ENCODE measurements at regions not wholly inside any gene's neighbourhood (a gene's known extent, or its start where the extent isn't known, plus 50 kb on each side); places are given as distances from the start of the nearest gene placed in this dataset.

DNA sequence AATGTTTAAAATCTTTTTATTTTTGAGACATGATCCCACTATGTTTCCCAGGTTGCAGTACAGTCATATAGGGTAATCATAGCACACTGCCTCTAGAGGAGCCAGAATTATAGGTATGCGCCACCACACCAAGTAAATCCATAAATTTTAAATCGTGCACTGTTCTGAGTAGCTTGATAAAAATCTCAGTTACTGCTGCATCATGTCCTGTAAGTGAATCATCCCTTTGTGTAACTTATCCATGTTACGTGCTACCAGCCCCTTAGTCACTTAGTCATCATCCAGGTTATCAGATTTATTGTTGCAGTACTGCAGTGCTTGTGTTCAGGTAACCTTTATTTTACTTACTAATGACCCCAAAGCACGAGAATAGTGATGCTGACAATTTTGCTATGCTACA, 1770.9 kb downstream of the BRINP3 start:
- no peak for DNase-seq (ENCODE audit: low spot score in 2 of 2)
- intact Hi-C loops (cut with DNase I; ENCODE audit: low total_unique reads): no loop called here
- 64 to 71% methylated on average over 4 of the region's 4 CpGs for WGBS, 2 donors
- TF ChIP-seq, protein P1, sequence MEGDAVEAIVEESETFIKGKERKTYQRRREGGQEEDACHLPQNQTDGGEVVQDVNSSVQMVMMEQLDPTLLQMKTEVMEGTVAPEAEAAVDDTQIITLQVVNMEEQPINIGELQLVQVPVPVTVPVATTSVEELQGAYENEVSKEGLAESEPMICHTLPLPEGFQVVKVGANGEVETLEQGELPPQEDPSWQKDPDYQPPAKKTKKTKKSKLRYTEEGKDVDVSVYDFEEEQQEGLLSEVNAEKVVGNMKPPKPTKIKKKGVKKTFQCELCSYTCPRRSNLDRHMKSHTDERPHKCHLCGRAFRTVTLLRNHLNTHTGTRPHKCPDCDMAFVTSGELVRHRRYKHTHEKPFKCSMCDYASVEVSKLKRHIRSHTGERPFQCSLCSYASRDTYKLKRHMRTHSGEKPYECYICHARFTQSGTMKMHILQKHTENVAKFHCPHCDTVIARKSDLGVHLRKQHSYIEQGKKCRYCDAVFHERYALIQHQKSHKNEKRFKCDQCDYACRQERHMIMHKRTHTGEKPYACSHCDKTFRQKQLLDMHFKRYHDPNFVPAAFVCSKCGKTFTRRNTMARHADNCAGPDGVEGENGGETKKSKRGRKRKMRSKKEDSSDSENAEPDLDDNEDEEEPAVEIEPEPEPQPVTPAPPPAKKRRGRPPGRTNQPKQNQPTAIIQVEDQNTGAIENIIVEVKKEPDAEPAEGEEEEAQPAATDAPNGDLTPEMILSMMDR (IDR thresholded peaks at IDR 0.05): no peak
- TF ChIP-seq POLR2A (IDR thresholded peaks at IDR 0.05): no peak
- H3K4me3 ChIP-seq (ENCODE audit: low read depth, poor library complexity, severe bottlenecking): no peak overlapping the region

DNA sequence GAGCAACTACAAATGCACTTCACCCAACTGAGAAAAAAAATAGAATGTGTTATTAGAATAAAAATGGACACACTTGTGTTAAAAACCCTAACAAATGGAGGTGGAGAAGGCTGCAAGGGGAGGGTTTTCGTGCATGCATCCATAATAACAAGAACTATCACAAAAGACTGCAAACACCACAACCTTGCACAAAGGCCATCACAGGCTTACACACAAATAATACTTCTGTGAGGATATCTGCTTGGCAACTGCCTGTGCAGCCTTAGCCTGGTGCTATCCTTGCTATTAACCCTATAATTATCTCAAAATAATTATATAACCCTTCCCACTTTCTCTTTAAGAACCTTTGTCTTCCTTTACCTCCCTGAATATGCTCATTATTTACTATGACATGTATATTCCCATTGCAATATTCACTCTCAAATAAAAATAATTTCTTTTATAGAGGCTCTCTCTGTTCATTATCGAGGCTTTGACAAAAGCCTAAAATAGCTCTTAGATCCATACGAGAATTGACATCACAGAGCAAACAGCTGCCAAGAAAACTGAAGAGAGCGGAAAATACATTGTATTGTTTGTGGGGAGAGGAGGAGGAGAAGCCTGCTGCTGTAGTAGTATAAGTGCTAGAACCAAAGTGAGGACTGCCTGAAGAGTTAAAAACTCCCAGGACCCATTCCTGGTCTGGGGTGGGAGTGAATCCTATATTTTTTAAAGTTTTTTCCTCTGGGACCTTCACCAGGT, 1768.7 kb downstream of the BRINP3 start:
- H3K4me3 ChIP-seq (ENCODE audit: low read depth, poor library complexity, severe bottlenecking): no peak overlapping the region
- no peak for TF ChIP-seq POLR2A (IDR thresholded peaks at IDR 0.05)
- TF ChIP-seq, protein P1 (IDR thresholded peaks at IDR 0.05): no peak
- DNase-seq (ENCODE audit: low spot score in 2 of 2): no peak
- intact Hi-C loops (cut with DNase I; ENCODE audit: low total_unique reads): no loop called here
- WGBS, 2 donors: 50 to 53% methylated on average over 4 of the region's 4 CpGs

DNA sequence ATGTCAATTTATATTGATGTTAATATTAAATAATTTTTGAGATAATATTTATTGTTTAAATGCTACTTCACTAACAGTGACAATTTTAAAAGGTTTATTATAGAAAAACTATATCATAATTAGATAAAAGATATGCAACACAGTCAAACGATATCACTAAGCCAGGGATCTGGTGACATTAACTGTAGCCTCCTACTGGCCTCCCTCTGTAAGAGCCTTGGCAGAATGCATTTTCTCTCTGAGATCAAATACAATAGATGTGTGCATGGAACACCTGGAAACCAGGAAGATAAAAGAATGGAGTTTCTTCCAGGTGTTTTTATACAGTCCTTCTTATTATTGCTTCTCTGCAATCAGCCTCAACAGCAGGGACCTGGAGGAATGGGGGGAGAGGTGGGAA, 1762.1 kb downstream of the BRINP3 start:
- DNase-seq (ENCODE audit: low spot score in 2 of 2): no peak
- WGBS, 2 donors: 48 to 64% methylated on average over 1 of the region's 1 CpG
- intact Hi-C loops (cut with DNase I; ENCODE audit: low total_unique reads): no loop called here
- no peak overlapping the region for H3K4me3 ChIP-seq (ENCODE audit: low read depth, poor library complexity, severe bottlenecking)
- TF ChIP-seq POLR2A (IDR thresholded peaks at IDR 0.05): no peak
- TF ChIP-seq, protein P1 (IDR thresholded peaks at IDR 0.05): no peak

DNA sequence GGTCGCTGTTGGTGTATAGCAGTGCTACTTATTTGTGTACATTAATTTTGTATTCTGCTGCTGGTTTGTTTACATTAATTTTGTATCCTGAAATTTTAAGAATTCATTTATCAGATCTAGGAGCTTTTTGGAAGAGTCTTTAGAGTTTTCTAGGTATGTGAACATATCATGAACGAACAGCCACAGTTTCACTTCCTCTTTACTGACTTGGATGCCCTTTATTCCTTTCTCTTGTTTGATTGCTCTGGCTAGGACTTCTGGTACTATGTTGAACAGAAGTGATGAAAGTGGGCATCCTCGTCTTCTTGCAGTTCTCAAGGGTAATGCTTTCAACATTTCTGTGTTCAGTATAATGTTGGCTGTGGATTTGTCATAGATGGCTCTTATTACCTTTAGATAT, 1757.9 kb downstream of the BRINP3 start:
- no peak for TF ChIP-seq POLR2A (IDR thresholded peaks at IDR 0.05)
- TF ChIP-seq, protein P1 (IDR thresholded peaks at IDR 0.05): no peak
- no peak for DNase-seq (ENCODE audit: low spot score in 2 of 2)
- H3K4me3 ChIP-seq (ENCODE audit: low read depth, poor library complexity, severe bottlenecking): no peak overlapping the region
- 60 to 66% methylated on average over 3 of the region's 3 CpGs for WGBS, 2 donors
- intact Hi-C loops (cut with DNase I; ENCODE audit: low total_unique reads): no loop called here

DNA sequence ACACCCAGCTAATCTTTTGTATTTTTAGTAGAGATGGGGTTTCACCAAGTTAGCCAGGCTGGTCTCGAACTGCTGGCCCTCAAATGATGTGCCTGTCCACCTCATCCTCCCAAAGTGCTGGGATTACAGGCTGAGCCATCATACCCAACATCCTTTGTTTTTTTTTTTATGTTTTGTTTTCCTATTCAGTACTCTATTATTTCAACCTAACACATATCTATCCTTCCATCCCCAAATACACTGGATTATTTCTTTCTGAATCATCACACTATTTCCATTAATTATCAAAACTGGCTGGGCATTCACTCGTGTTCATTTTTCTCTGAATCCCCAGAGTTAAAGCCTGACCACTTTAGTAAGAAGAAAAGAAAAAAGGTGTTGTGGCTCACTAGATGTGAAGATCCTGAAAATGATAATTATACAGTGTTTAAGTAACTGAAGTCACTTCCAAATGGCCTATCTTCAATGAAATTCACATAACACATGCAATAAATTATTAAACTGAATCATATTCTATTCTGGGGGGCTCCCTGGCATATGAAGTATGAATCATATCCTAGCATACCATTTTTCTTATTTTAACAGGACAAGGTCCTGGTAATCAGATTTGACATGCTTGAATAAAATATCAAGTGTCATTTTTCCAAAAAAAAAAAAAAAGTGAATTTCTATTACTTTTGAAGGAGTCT, 1754.2 kb downstream of the BRINP3 start:
- WGBS, 2 donors: 67 to 80% methylated on average over 2 of the region's 2 CpGs
- no peak overlapping the region for H3K4me3 ChIP-seq (ENCODE audit: low read depth, poor library complexity, severe bottlenecking)
- DNase-seq (ENCODE audit: low spot score in 2 of 2): no peak
- intact Hi-C loops (cut with DNase I; ENCODE audit: low total_unique reads): no loop called here
- TF ChIP-seq, protein P1 (IDR thresholded peaks at IDR 0.05): no peak
- no peak for TF ChIP-seq POLR2A (IDR thresholded peaks at IDR 0.05)
